HG03460 (cell line): ENCODE measurements at regions not wholly inside any gene's neighbourhood (a gene's known extent, or its start where the extent isn't known, plus 50 kb on each side); places are given as distances from the start of the nearest gene placed in this dataset.

ENCODE experiments used
- ATAC-seq: cut with Tn5 transposase; IDR thresholded peaks from one replicate; pipeline ENCODE4 v1.9.1; 2021; ENCODE audit not compliant: unreplicated experiment

- no peak for ATAC-seq
These were observed 155.4 kb downstream of the ARL4C start for GRCh38 chr2:234341306-234341985.

GRCh38 chr2:234339501-234339900 lies 157.4 kb downstream of the ARL4C start:
- ATAC-seq, result no peak

- ATAC-seq, result no peak
These were observed 157.9 kb downstream of the ARL4C start for GRCh38 chr2:234339011-234339410.

- no peak for ATAC-seq
These were observed 161.1 kb downstream of the ARL4C start for GRCh38 chr2:234335661-234336228.

GRCh38 chr2:234334756-234335155 lies 162.1 kb downstream of the ARL4C start:
- no peak for ATAC-seq

- no peak for ATAC-seq
These were observed 162.7 kb downstream of the ARL4C start for GRCh38 chr2:234334151-234334550.

GRCh38 chr2:234333168-234334130 lies 163.4 kb downstream of the ARL4C start:
- ATAC-seq, result no peak

GRCh38 chr2:234331966-234332365 lies 164.9 kb downstream of the ARL4C start:
- no peak for ATAC-seq

- no peak for ATAC-seq
These were observed 165.3 kb downstream of the ARL4C start for GRCh38 chr2:234331566-234331965.

- ATAC-seq, result no peak
These were observed 166.0 kb downstream of the ARL4C start for GRCh38 chr2:234330902-234331301.

GRCh38 chr2:234329202-234329960 lies 167.5 kb downstream of the ARL4C start:
- ATAC-seq, result no peak

- no peak for ATAC-seq
These were observed 168.4 kb downstream of the ARL4C start for GRCh38 chr2:234328444-234328990.

- no peak for ATAC-seq
These were observed 170.2 kb downstream of the ARL4C start for GRCh38 chr2:234326694-234327093.

GRCh38 chr2:234324116-234324515 lies 172.8 kb downstream of the ARL4C start:
- ATAC-seq, result no peak

- ATAC-seq, result no peak
These were observed 174.0 kb downstream of the ARL4C start for GRCh38 chr2:234322766-234323465.

GRCh38 chr2:234320066-234320465 lies 176.8 kb downstream of the ARL4C start:
- no peak for ATAC-seq

- ATAC-seq, result no peak
These were observed 178.5 kb downstream of the ARL4C start for GRCh38 chr2:234318361-234318760.

- no peak for ATAC-seq
These were observed 183.3 kb downstream of the ARL4C start for GRCh38 chr2:234313558-234313957.

GRCh38 chr2:234310166-234310565 lies 186.7 kb downstream of the ARL4C start:
- ATAC-seq, result no peak

GRCh38 chr2:234309431-234309830 lies 187.4 kb downstream of the ARL4C start:
- no peak for ATAC-seq
